Superior temporal gyrus (tissue), 1 donor: ENCODE measurements at regions not wholly inside any gene's neighbourhood (a gene's known extent, or its start where the extent isn't known, plus 50 kb on each side); places are given as distances from the start of the nearest gene placed in this dataset.
A peak's percentile ranks its signal among the peaks of the same experiment; 100 is the strongest.
"Not testable (repeated sequence)": the region's sequence is repeated elsewhere in the genome, so short reads cannot be mapped to it uniquely, and the experiment has no call there.

ENCODE experiments used
- DNase-seq: peaks from one replicate; pipeline ENCODE4 v3.0.0-alpha.2; 2016; ENCODE audit errors: extremely low spot score

DNA sequence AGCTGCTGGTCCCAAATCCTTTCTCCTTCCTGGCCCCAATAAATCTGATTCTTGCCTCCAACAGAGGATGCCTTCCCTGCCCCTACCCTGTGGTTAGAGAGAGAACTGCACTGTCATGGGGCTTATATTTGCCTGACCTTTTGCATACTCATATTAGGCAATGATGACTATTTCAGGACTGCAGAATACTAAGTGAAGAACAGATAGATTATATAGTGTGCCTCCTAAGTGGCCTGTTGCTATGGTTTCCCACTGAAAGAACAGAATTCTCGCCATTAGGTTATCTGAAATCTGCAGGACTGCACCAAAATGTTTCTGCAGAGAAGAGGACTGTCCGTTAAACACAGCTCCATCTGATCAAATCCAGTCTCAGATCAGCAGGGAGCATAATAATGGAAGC is 87.3 kb upstream of the CCNG1 start:
- DNase-seq: no peak

DNA sequence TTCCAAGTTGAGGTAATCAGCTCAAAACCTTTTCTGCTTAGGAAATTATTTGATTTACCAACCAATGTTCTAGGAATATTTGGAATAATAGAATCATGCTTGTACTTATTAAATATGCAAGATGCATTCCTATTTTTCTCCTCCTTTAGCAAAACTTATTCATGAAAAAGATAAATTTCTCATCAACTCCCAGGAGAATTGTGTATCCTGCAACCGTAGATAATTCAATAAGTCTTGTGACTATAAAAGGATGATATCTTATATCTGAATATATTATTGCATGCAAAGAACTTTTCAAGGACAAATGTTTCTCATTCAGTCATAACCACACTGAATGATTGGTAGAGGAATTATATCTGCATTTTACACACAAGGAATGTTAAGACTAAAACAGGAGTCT is 84.9 kb upstream of the CCNG1 start:
- no peak for DNase-seq

DNA sequence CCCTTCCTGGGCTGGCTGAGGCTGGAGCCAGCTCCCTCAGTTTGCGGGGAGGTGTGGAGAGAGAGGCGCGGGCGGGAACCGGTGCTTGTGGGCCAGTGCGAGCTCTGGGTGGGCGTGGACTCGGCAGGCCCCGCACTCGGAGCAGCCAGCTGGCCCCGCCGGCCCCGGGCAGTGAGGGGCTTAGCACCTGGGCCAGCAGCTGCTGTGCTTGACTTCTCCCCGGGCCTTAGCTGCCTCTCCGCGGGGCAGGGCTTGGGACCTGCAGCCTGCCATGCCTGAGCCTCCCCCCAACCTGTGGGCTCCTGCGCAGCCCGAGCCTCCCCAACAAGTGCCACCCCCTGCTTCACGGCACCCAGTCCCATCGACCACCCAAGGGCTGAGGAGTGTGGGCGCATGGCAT is 81.6 kb upstream of the CCNG1 start:
- DNase-seq: not testable (repeated sequence)

DNA sequence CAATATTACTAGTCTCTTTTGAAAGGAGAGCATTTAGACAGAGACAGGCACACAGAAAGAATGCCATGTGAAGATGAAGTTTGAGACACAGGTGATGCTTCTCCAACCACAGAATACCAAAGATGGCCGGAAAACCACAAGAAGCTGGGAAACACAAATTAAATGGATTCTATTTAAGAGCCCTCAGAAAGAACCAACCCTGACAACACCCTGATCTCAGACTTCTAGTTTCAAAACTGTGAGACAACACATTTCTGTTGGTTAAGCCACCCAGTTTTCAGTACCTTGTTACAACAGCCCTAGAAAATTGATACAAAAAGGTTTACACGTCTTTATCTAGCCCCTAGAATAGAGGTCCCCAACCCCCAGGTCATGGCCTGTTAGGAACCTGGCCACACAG is 79.8 kb upstream of the CCNG1 start:
- DNase-seq: no peak

DNA sequence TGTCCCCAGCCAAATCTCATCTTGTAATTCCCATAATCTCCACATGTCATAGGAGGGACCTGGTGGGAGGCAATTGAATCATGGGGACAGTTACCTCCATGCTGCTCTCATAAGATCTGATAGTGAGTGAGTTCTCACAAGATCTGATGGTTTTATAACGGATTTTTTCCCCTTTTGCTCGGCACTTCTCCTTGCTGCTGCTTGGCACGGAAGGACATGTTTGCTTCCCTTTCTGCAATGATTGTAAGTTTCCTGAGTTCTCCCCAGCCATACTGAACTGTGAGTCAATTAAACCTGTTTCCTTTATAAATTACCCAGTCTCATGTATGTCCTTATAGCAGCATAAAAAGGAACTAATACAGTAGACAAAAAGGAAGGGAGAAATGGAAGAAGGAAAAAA is 76.7 kb upstream of the CCNG1 start:
- DNase-seq: no peak

DNA sequence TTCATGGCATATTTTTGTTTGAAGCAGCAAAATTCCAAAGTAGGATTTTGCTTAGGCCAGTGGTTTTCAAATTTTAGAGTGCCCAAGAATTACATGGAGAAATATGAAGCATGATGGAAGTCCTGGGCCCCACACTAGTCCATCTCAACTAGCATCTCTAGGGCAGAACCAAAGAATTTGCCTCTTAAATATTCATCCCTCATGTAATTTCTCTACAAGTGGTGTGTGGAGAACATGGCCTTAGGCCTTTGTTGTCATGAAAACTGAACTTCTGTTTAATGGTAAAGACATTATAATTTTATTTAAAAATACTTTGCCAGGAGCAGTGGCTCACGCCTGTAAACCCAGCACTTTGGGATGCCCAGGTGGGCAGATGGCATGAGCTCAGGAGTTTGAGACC is 75.9 kb upstream of the CCNG1 start:
- DNase-seq: no peak

DNA sequence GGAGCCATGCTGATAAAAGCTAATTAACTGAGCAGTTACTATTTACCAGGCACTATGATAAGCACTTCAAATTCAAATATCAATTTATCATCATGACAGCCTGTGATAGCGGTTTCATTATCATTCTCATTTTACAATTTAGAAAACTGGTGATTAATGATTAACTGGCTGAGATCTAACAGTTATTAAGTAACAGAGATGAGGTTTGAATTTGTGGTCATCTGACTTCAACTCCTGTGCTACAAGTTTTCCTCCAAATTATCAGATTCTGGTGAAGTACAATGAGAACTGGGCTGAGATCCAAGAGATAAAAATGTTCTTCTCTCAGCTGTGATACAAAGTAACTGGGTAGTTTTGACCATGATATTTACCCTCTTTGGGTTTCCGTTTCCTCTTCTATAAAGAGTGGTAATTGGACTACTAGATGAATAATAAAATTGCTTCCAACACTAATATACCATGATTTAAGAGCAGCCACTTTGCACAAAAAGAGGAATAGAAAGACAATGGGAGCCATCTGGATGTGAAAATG is 74.5 kb upstream of the CCNG1 start:
- no peak for DNase-seq

DNA sequence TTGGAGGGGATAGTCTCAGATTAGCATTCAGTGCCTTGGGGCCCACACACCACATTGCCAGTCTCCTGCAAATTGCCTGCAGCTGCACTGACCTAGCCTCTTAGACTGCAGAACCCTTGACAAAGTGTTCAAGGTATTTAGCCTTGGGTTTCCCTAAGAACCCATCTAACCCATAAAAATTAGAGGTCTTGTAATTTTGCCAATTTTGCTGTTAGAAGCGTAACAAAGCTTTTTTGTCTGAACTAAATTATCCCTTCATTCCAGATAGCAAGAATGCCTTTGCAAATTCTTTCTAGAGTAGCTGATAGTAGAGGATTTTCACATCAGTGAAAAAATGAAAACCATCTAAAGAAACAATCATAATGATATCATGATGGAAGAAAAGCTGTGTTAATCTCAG is 74.0 kb upstream of the CCNG1 start:
- no peak for DNase-seq

DNA sequence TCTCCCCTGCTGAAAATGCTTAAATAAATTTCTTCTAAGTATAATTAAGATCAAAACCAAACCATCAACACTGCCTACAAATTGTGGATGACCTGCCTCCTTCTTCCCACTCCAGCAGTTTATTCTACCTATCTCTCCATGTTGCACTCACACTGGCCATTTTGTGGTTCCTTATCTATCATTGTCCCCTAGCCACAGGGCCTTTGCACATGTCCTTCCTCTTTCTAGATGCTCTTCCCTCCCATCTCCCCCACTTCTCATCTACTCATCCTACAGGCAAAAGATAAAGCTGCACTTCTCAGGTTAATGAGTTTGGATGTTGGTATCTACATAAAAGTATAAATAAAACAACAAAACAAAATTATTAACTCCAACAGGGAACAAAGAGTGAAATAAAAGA is 70.6 kb upstream of the CCNG1 start:
- no peak for DNase-seq

DNA sequence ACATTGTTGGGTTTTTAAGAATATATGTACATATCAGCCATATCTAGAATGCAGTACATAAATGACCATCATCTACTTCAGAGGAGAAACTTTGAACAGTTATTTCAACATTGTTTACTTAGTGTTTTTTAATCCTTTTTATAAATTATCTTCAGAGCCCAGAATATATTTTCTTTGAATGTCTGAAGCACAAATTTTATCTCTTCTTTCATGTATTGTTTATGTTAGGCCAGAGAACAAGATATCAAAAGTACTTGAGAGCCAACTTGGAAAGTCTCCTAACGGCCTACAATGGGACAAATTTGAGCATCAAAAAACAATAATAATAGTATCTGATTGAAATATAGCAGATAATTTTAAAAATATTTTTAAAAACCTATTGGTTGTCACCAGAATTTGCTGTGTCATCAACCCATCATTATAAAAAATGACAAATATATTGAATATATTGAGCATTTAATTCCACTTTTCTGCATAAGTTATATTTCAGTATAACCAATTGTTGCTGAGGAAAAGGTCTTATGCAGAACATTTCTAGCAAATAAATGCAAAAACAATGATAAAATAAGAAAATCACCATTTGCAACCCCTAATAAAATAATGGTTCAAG is 67.5 kb upstream of the CCNG1 start:
- no peak for DNase-seq

DNA sequence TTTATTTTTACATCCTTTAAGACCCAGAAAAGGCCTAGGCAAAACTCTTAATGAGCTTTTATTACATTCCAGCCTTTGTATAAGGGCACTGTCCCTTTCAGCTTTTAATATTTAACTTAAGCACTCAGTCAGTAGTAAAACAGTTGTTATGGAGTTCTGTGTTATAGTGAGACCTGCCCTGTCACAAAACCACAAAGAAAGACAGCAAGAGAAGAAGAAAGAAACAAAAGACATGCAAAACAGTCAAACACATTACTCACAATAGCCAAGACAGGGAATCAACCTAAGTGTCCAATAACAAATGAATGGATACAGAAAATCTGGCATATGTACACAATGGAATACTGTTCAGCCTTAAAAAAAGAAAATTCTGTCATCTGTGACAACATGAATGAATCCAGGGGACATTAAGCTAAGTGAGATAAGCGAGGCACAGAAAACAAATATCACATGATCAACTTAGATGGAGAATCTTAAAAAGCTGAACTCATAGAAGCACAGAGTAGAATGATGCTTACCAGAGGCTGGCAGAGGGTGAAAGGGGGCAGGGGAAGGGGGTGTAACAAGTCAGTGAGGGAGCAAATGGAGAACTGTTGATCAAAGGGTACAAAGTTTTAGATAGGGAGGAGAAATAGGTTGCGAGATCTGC is 63.8 kb upstream of the CCNG1 start:
- DNase-seq: no peak

DNA sequence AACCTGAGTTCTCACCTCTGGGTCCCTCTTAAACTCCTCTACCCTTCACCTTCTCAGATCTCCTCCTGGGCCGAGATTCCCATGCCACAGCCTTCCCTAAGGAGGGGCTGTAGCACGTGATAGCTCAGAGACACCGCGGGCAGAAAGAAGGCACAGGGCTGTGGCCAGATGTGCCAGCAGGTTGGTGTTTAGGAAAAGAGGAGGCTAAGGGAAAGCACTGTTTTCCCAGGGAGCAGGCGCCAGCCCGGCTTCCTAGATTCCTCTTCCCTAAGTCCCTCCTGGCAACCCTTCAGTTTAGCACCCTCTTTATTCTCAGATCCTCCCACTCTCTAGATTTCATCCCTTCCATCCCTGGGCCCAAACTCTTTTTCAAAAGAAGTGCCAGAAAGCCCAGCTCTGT is 59.4 kb upstream of the CCNG1 start:
- DNase-seq: peak; percentile 50

DNA sequence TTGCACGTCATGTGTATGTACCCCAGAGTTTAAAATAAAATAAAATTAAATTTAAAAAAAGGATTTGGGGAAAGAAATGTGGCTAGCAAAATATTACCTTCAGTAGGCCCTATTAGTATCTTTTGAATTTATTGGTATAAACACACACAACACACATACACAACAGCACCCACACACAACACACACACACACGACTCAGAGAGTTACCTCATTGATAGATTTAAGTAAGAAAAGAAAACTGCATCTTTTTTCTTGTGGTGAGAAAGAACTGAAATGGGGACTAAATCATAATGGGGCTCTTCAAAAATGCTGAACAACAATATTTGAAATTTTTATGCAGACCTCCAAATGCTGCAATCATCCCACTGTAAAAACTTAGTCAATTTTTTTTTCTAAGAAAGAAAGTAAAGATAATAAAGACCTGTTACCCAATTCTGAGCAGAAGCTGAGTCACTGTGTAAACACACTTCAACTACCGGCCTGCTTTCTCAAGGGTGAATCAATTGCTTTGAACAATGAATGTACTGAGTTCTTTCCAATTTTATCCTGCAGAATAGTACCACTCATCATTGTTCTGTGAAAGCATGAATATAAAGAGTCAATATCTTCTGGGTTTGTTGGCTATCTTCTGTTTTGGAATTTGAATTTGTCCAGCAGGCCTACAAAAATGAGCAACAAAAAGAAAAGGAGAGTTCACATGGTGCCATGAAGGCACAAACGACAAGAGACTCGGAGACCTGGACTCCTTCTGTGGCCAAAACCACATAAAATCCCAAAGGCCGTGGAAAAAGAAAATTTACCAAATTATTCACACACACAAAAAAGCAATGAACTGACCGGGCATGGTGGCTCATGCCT is 57.9 kb upstream of the CCNG1 start:
- DNase-seq: peak; percentile 53

DNA sequence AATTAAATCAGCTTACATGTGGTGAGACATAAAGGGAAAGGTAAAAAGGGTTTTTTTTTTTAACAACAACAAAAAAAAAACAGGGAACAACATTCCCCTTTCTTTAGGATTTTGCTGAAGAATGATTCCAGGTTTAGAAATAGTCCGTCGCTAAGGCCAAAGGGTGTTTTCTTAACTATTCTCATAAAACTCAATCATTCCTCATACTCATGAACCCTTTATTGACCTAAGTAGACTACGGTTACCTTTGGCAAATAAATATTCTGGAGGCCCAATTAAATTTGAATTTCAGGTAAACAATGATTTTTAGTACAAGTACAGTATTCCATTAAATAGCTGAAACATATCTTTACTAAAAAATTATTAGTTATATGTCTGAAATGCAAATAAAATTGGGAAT is 55.6 kb upstream of the CCNG1 start:
- DNase-seq: no peak

DNA sequence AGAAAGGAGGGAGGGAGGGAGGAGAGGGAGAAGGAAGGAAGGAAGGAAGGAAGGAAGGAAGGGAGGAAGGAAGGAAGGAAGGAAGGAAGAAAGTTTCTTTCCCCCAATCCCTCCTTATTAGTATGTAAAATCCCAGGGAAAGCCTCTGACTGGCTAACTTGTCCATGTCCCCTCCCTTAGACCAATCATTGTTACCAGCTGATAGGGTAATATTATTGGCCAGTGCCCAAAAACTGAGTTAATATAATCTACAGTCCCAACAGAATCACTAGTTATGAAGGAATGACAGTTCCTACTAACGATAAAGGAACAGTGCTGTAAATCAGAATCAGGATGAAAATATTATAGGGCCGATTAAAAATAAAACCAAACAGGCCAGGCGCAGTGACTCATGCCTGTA is 53.6 kb upstream of the CCNG1 start:
- DNase-seq: no peak

DNA sequence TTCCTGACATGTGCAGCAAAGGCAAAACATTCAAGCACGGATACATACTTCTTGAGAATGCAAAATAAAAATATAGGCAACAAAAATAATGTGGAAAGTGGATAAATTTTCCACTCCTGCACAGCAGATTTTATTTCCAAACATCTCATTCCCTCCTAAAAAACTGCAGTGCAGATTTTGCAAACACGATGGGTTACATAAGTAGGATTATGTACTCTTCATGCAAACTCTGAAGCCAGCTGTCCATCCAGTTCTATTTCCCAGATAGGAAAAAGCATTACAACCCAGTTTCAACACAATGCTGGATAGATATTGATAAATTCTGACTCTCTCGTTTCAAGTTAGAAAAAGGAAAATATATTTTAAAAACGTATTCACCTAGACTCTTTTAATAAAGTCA is 52.7 kb upstream of the CCNG1 start:
- DNase-seq: peak; percentile 78

DNA sequence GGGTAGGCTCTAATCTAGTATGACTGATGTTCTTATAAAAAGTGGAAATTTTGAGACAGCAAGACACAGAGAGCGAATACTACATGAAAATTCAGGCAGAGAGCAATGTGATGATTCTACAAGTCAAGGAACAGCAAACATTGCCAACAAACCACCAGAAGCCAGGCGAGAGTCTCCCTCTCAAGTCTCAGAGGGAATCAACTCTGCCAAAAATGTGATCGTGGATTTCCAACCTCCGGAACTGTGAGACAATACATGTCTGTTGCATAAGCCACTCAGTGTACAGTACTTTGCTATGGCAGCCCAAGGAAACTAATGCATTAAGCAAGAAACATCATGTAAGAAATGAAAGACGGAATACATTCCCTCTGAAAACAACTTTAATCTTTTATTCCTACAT is 52.1 kb upstream of the CCNG1 start:
- DNase-seq: peak; percentile 83

DNA sequence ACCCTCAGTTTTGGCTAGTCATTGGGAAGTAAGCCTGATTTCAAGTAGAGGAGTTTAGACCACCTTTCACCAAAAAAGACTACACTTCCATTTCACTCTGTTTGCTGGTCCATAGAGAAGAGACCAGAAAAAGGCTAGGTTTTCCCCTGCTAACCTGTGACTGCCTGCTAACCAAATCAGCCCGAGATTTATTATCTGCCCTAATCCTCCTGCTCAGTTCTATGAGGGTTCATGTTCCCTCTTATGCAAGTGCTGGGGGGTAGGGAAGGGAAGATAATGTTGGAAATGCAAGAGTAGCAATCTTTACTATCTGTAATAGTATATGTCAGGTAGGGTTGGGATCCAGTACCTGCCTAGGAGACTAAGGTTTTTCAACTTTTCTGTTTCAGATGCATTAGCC is 51.6 kb upstream of the CCNG1 start:
- no peak for DNase-seq

DNA sequence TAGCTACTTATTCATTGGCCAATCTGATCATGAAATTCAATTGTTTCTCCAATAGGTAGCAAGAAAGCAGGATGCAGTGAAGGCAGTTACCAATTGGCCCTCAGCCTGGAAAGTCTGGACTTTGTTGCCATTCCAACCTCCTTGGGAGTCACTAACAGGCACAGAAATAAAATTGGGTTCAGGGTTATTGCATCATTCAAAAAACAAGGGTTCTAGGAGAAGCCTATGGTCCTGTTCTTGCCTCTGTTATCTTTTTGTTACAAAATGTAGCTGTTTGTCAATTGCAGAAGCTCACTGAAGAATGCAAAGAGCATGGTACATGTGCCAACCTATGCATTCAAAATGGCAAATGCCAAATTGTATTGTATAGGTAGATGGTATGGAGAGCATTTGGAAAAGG is 51.0 kb upstream of the CCNG1 start:
- DNase-seq: no peak

DNA sequence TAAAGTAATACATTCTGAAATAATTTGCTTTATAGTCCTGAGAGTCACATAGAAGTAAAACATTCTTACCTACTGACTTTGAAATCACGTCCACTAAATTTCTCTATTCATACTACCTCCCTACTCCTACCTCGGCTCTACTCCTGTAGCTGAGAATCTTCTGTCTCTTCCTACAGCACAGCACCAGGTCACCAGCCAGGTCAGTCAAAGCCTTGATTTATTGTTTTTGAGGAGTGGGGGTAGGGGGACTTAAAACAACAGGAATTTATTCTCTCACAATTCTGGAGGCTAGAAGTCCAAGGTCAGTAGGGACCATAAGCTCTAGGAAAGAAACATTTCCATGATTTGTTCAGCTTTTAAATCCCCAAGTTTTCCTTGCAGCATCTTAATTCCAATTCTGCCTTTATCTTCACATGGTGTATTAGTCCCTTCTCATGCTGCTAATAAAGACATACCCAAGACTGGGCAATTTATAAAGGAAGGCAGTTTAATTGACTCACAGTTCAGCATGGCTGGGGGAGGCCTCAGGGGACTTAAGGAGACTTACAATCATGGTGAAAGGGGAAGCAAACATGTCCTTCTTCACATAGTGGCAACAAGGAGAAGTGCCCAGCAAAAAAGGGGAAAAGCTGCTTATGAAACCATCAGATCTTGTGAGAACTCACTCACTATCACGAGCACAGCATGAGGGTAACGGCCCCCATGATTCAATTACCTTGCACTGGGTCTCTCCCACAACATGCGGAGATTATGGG is 49.6 kb upstream of the CCNG1 start:
- DNase-seq: no peak
